ENCODE measurements at regions not wholly inside any gene's neighbourhood (a gene's known extent, or its start where the extent isn't known, plus 50 kb on each side); places are given as distances from the start of the nearest gene placed in this dataset.

DNA sequence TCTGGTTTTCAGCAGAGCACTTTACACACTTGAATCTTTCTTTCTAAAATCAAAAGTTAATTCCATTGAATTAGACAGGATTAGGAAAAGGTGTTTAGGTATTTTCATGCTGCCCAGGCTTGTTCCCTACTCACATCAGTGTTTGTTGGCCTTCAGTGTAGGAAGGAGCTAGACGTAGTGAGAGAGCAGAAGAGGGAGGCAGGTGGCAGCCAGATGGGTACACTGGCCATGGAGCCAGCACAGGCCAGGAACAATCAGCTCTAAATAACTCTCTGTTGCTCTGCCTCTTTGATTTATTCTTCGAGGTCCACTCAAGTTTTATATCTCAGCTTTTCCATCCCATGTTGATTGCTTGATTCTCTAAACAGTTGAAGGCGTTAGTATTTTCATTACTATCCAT lies 529.6 kb downstream of the PSAT1 start:
- TF ChIP-seq, protein P1, sequence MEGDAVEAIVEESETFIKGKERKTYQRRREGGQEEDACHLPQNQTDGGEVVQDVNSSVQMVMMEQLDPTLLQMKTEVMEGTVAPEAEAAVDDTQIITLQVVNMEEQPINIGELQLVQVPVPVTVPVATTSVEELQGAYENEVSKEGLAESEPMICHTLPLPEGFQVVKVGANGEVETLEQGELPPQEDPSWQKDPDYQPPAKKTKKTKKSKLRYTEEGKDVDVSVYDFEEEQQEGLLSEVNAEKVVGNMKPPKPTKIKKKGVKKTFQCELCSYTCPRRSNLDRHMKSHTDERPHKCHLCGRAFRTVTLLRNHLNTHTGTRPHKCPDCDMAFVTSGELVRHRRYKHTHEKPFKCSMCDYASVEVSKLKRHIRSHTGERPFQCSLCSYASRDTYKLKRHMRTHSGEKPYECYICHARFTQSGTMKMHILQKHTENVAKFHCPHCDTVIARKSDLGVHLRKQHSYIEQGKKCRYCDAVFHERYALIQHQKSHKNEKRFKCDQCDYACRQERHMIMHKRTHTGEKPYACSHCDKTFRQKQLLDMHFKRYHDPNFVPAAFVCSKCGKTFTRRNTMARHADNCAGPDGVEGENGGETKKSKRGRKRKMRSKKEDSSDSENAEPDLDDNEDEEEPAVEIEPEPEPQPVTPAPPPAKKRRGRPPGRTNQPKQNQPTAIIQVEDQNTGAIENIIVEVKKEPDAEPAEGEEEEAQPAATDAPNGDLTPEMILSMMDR (IDR thresholded peaks at IDR 0.05; ENCODE audit: control extremely low read depth in 1 of 3, insufficient read depth in 1 of 3, low read depth in 1 of 3, low read length in 3 of 3): no peak
- TF ChIP-seq RFX5 (IDR thresholded peaks at IDR 0.05; ENCODE audit: borderline replicate concordance, low read depth, low read length): no peak
- no peak for TF ChIP-seq TEAD4 (IDR thresholded peaks at IDR 0.05; ENCODE audit: low read depth, low read length)
- no peak for TF ChIP-seq RBBP5 (IDR thresholded peaks at IDR 0.05; ENCODE audit: borderline replicate concordance, low read depth, low read length)
- TF ChIP-seq SIN3A (conservative IDR thresholded peaks at IDR 0.05 in 1 of 2, IDR thresholded peaks at IDR 0.05 in 1 of 2; ENCODE audit: low read depth in 1 of 2, low read length in 2 of 2): no peak
- TF ChIP-seq SP1 (IDR thresholded peaks at IDR 0.05; ENCODE audit: low read depth, low read length): no peak
- no peak for TF ChIP-seq POLR2AphosphoS5 (IDR thresholded peaks at IDR 0.05; ENCODE audit: low read depth, low read length)
- no peak for TF ChIP-seq POLR2A (IDR thresholded peaks at IDR 0.05; ENCODE audit: control extremely low read depth in 1 of 2, low read depth in 2 of 2, low read length in 2 of 2)
- TF ChIP-seq, protein P2, sequence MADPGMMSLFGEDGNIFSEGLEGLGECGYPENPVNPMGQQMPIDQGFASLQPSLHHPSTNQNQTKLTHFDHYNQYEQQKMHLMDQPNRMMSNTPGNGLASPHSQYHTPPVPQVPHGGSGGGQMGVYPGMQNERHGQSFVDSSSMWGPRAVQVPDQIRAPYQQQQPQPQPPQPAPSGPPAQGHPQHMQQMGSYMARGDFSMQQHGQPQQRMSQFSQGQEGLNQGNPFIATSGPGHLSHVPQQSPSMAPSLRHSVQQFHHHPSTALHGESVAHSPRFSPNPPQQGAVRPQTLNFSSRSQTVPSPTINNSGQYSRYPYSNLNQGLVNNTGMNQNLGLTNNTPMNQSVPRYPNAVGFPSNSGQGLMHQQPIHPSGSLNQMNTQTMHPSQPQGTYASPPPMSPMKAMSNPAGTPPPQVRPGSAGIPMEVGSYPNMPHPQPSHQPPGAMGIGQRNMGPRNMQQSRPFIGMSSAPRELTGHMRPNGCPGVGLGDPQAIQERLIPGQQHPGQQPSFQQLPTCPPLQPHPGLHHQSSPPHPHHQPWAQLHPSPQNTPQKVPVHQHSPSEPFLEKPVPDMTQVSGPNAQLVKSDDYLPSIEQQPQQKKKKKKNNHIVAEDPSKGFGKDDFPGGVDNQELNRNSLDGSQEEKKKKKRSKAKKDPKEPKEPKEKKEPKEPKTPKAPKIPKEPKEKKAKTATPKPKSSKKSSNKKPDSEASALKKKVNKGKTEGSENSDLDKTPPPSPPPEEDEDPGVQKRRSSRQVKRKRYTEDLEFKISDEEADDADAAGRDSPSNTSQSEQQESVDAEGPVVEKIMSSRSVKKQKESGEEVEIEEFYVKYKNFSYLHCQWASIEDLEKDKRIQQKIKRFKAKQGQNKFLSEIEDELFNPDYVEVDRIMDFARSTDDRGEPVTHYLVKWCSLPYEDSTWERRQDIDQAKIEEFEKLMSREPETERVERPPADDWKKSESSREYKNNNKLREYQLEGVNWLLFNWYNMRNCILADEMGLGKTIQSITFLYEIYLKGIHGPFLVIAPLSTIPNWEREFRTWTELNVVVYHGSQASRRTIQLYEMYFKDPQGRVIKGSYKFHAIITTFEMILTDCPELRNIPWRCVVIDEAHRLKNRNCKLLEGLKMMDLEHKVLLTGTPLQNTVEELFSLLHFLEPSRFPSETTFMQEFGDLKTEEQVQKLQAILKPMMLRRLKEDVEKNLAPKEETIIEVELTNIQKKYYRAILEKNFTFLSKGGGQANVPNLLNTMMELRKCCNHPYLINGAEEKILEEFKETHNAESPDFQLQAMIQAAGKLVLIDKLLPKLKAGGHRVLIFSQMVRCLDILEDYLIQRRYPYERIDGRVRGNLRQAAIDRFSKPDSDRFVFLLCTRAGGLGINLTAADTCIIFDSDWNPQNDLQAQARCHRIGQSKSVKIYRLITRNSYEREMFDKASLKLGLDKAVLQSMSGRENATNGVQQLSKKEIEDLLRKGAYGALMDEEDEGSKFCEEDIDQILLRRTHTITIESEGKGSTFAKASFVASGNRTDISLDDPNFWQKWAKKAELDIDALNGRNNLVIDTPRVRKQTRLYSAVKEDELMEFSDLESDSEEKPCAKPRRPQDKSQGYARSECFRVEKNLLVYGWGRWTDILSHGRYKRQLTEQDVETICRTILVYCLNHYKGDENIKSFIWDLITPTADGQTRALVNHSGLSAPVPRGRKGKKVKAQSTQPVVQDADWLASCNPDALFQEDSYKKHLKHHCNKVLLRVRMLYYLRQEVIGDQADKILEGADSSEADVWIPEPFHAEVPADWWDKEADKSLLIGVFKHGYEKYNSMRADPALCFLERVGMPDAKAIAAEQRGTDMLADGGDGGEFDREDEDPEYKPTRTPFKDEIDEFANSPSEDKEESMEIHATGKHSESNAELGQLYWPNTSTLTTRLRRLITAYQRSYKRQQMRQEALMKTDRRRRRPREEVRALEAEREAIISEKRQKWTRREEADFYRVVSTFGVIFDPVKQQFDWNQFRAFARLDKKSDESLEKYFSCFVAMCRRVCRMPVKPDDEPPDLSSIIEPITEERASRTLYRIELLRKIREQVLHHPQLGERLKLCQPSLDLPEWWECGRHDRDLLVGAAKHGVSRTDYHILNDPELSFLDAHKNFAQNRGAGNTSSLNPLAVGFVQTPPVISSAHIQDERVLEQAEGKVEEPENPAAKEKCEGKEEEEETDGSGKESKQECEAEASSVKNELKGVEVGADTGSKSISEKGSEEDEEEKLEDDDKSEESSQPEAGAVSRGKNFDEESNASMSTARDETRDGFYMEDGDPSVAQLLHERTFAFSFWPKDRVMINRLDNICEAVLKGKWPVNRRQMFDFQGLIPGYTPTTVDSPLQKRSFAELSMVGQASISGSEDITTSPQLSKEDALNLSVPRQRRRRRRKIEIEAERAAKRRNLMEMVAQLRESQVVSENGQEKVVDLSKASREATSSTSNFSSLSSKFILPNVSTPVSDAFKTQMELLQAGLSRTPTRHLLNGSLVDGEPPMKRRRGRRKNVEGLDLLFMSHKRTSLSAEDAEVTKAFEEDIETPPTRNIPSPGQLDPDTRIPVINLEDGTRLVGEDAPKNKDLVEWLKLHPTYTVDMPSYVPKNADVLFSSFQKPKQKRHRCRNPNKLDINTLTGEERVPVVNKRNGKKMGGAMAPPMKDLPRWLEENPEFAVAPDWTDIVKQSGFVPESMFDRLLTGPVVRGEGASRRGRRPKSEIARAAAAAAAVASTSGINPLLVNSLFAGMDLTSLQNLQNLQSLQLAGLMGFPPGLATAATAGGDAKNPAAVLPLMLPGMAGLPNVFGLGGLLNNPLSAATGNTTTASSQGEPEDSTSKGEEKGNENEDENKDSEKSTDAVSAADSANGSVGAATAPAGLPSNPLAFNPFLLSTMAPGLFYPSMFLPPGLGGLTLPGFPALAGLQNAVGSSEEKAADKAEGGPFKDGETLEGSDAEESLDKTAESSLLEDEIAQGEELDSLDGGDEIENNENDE (IDR thresholded peaks at IDR 0.05; ENCODE audit: insufficient replicate concordance, low read length): no peak
